Heart right ventricle (tissue), 16 donors: ENCODE measurements at regions not wholly inside any gene's neighbourhood (a gene's known extent, or its start where the extent isn't known, plus 50 kb on each side); places are given as distances from the start of the nearest gene placed in this dataset.
"Not testable (repeated sequence)": the region's sequence is repeated elsewhere in the genome, so short reads cannot be mapped to it uniquely, and the experiment has no call there.

Source experiments
- ATAC-seq, 8 donors: fragments of 200-7000 bp; cut with Tn5 transposase; one replicate each; pipeline ENCODE4 v1.9.1; 2020; ENCODE audit warnings: mild to moderate bottlenecking in 8 of 8, moderate library complexity in 8 of 8, moderate number of reproducible peaks in 1 of 8
- DNase-seq, 2 donors: peaks; one replicate each; pipeline ENCODE4 v3.0.0-alpha.2; 2020
- H3K27ac ChIP-seq, 10 donors: fragments of 200-600 bp; sonication (generic) in 2 of 10; one replicate each; pipeline versions ENCODE4 v1.5.0 to v1.8.0; 2020 to 2022; ENCODE audit warnings: mild to moderate bottlenecking in 3 of 10
- H3K27me3 ChIP-seq, 7 donors: fragments of 200-600 bp; one replicate each; pipeline ENCODE4 v1.8.0; 2021 to 2022; ENCODE audit warnings: mild to moderate bottlenecking in 2 of 7
- H3K36me3 ChIP-seq, 9 donors: fragments of 200-600 bp; sonication (generic) in 1 of 9; one replicate each; pipeline versions ENCODE4 v1.5.0 to v1.8.0; 2020 to 2022; ENCODE audit warnings: mild to moderate bottlenecking in 2 of 9
- H3K4me1 ChIP-seq, 9 donors: fragments of 200-600 bp; sonication (generic) in 1 of 9; one replicate each; pipeline versions ENCODE4 v1.5.0 to v1.8.0; 2020 to 2022; ENCODE audit warnings: mild to moderate bottlenecking in 4 of 9
- H3K4me3 ChIP-seq, 10 donors: fragments of 200-600 bp; sonication (generic) in 2 of 10; one replicate each; pipeline versions ENCODE4 v1.5.0 to v1.8.0; 2020 to 2022; ENCODE audit warnings: mild to moderate bottlenecking in 7 of 10, moderate library complexity in 2 of 10
- H3K9me3 ChIP-seq, 11 donors: fragments of 200-600 bp in 10 of 11; sonication (generic) in 2 of 11; one replicate each; pipeline versions ENCODE4 v1.5.0 to v1.8.0; 2013 to 2022; ENCODE audit warnings: mild to moderate bottlenecking in 2 of 11, control low read depth in 1 of 11, moderate library complexity in 1 of 11
- WGBS, 2 donors: extraction: QIAGEN DNeasy Blood & Tissue Kit; methylation state at CpG; one replicate each; pipeline ENCODE4 v1.1.7; 2013; ENCODE audit warnings: inconsistent platforms in 1 of 2; 5-methylcytosine and 5-hydroxymethylcytosine counted together
- intact Hi-C, 10 donors: fragments of 100-400 bp; cut with DNase I; formaldehyde crosslinking; loops; one replicate each; pipeline versions ENCODE4 v1.11.1 to v1.14.2; 2022
- TF ChIP-seq, protein P1 (sequence below), 9 donors: fragments of 200-600 bp; sonication (generic) in 2 of 9; IDR thresholded peaks; one replicate each; pipeline versions ENCODE4 v1.5.0 to v1.8.0; 2021 to 2022; ENCODE audit warnings: antibody characterized with exemption in 9 of 9, mild to moderate bottlenecking in 5 of 9, moderate library complexity in 1 of 9
- donor health status: Arrhythmogenic right ventricular cardiomyopathy.
- donor health status: ischemic (EF 13 %, LVEDD 7.1; RV severe dilation, severe dysfunction).
- donor health status: healthy with polysubstance abuse.
- donor health status: DM: no; HTN: yes; CAD: no.
- donor health status: DM: no; HTN: no; CAD: no.
- donor health status: ischemic (EF 25% LVEDD 6.9; RV normal size, moderate dysfunction).
- donor health status: ischemic (EF 25% LVEDD 5.7; RV mildly dilated, moderate dysfunction).
- donor health status: healthy.
- donor health status: DM: yes; HTN: yes; CAD: no.
- donor health status: Ischemic cardiomyopathy.
- donor health status: ischemic (EF 35%, LVEDD 5.7; RV mildly dilated, moderate dysfunction).
- donor health status: nonischemic (EF 11% LVEDD 7.7; RV severe dilation, severe dysfunction).
- donor health status: DM: yes; HTN: yes; CAD: no.
- donor health status: PGD.
- donor health status: ischemic (EF 29% LVEDD 5.4; RV normal size, mild dysfunction).
- donor health status: nonischemic (EF 23%, LVEDD 6.1; RV moderate dilation, normal function).

DNA sequence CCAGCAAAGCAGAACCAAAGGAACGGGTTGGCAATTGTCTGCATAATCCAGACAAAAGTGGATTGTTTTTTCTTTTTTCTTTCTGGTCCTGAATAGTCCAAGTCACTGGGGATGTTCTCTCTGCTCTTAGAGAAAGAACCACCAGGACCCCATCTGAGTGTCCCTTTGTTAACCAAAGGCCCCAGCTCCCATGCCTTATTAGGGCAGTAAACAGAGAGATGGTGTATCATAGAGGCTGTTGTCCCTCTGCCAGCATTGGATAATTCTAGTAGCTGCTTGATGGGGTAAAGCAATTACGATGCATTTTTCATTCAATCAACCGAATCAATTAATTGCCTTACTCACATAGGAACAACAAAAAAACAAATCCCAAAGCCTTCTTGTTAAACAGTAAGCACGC, 213.0 kb downstream of the BUB3 start:
- Histone ChIP-seq H3K9me3 (peaks cover 0 to 14% (median 0%) of the 10 kb centered on the region in 11 donors), H3K4me1 (no peaks in the 10 kb centered on the region), H3K27ac (no peak overlapping the region), H3K36me3 (no peaks in the 10 kb centered on the region), H3K4me3 (no peak overlapping the region), H3K27me3 (no peaks in the 10 kb centered on the region)
- intact Hi-C loops = no loop called here
- TF ChIP-seq, protein P1, sequence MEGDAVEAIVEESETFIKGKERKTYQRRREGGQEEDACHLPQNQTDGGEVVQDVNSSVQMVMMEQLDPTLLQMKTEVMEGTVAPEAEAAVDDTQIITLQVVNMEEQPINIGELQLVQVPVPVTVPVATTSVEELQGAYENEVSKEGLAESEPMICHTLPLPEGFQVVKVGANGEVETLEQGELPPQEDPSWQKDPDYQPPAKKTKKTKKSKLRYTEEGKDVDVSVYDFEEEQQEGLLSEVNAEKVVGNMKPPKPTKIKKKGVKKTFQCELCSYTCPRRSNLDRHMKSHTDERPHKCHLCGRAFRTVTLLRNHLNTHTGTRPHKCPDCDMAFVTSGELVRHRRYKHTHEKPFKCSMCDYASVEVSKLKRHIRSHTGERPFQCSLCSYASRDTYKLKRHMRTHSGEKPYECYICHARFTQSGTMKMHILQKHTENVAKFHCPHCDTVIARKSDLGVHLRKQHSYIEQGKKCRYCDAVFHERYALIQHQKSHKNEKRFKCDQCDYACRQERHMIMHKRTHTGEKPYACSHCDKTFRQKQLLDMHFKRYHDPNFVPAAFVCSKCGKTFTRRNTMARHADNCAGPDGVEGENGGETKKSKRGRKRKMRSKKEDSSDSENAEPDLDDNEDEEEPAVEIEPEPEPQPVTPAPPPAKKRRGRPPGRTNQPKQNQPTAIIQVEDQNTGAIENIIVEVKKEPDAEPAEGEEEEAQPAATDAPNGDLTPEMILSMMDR (IDR thresholded peaks at IDR 0.05) = no peak
- no peak for ATAC-seq
- WGBS, 2 donors = 92% methylated on average over 4 of the region's 4 CpGs
- DNase-seq = no peak

DNA sequence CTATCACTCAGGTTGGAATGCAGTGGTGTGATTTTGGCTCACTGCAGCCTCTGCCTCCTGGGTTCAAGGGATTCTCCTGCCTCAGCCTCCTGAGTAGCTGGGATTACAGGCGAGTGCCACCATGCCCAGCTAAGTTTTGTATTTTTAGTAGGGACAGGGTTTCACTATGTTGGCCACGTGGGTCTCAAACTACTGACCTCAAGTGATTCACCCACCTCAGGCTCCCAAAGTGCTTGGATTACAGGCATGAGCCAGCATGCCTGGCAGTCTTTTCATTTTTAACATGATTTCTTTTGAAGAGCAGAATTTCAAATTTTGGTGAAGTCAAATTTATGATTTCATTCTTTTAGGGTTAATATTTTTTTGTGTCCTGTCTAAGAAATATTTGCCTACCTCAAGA, 217.4 kb downstream of the BUB3 start:
- H3K27ac ChIP-seq, H3K27me3 ChIP-seq, H3K4me1 ChIP-seq, DNase-seq, ATAC-seq, H3K4me3 ChIP-seq, intact Hi-C loops, H3K36me3 ChIP-seq: not testable (repeated sequence)
- H3K9me3 ChIP-seq = peaks cover 0 to 14% (median 0%) of the 10 kb centered on the region in 11 donors
- WGBS, 2 donors = 61 to 70% methylated on average over 2 of the region's 2 CpGs

DNA sequence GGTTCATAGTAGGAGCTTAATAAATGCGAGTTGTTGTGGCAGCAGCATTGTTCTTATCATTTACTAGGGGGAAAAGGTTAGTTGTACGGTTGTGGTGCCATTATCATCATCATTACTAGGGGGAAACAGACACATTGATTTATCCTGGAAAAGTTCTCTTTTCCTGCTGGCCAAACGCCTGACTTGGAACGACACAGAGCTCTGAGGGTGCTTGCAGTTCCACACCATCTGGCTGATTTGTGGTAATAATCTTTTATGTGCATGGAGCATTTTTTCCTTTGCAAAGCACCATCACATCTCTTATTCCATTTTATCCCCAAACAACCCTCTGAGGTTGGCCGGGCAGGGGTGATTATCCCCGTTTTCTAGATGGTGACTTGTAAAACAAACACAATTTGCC, 219.4 kb downstream of the BUB3 start:
- ATAC-seq (no peak), DNase-seq (no peak)
- Histone ChIP-seq H3K27me3 (peaks cover 0 to 11% (median 0%) of the 10 kb centered on the region in 7 donors), H3K27ac (no peak overlapping the region), H3K9me3 (peaks cover 0 to 14% (median 0%) of the 10 kb centered on the region in 11 donors), H3K4me1 (no peaks in the 10 kb centered on the region), H3K36me3 (no peaks in the 10 kb centered on the region), H3K4me3 (no peak overlapping the region)
- TF ChIP-seq, protein P1 (IDR thresholded peaks at IDR 0.05) = no peak
- intact Hi-C loops = no loop called here
- WGBS, 2 donors = 71 to 76% methylated on average over 6 of the region's 6 CpGs

DNA sequence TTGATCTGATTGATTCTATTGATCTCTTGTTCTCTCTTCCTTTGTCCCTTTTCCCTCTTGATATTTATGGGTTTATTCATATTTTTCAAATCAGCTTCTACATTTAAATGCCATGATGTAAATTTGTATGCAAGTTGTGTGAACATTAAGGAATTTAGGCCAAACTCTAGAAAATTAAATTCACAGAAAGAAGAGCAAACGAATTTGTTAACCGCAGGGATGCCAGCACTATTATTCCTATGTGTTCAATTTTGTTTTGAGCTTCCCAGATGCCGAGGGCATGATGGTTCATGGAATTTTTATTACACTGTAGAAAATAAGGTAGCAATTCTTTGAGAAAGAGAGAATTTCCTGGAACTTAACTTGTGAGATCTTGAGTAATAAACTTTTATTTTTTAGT, 220.9 kb downstream of the BUB3 start:
- TF ChIP-seq, protein P1 (IDR thresholded peaks at IDR 0.05) = no peak
- intact Hi-C loops = no loop called here
- no peak for ATAC-seq
- H3K36me3 ChIP-seq = no peaks in the 10 kb centered on the region
- no peak for DNase-seq
- no peak overlapping the region for H3K4me3 ChIP-seq
- peaks cover 0 to 10% (median 0%) of the 10 kb centered on the region in 11 donors for H3K9me3 ChIP-seq
- H3K27ac ChIP-seq = no peak overlapping the region
- WGBS, 2 donors = 82% methylated on average over 3 of the region's 3 CpGs
- H3K4me1 ChIP-seq = no peaks in the 10 kb centered on the region
- peaks cover 0 to 11% (median 2%) of the 10 kb centered on the region in 7 donors for H3K27me3 ChIP-seq

DNA sequence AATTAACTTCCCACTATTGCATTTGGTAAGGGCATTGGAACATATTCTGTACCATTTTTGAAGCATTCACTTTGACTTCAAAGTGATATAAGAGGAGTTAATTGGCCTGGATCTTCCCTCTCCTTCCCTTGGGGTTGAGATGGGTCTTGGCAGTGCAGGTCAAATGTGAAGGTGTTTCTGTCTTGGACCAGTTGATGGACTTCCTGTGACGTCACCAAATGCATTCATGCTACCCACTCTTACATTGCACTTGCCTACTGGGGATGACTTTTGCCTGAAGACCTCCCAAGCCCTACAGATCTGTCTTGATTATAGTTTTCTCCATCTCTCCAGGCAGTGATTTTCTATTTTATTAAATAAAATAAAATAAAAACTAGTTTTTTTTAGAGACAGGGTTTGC, 221.5 kb downstream of the BUB3 start:
- Histone ChIP-seq H3K27me3 (peaks cover 0 to 11% (median 2%) of the 10 kb centered on the region in 7 donors), H3K27ac (no peak overlapping the region), H3K4me3 (no peak overlapping the region), H3K9me3 (peaks cover 0 to 5% (median 0%) of the 10 kb centered on the region in 11 donors), H3K36me3 (no peaks in the 10 kb centered on the region), H3K4me1 (no peaks in the 10 kb centered on the region)
- TF ChIP-seq, protein P1 (IDR thresholded peaks at IDR 0.05) = no peak
- ATAC-seq (no peak), DNase-seq (no peak)
- WGBS, 2 donors = 65 to 77% methylated on average over 1 of the region's 1 CpG
- intact Hi-C loops = no loop called here
